ENCODE measurements at regions not wholly inside any gene's neighbourhood (a gene's known extent, or its start where the extent isn't known, plus 50 kb on each side); places are given as distances from the start of the nearest gene placed in this dataset.

- Histone ChIP-seq H3K4me3 (ENCODE audit: low read length) (no peak overlapping the region), H3F3A (ENCODE audit: insufficient read depth, low read length, poor library complexity, severe bottlenecking) (no peaks in the 10 kb centered on the region), H3K9ac (ENCODE audit: low read length) (no peak overlapping the region), H4K20me1 (ENCODE audit: insufficient read depth) (no peaks in the 10 kb centered on the region), H3K27me3 (ENCODE audit: insufficient read depth, low read depth, low read length) (no peaks in the 10 kb centered on the region), H3K79me2 (replicated peaks; ENCODE audit: insufficient read depth, low read length) (no peaks in the 10 kb centered on the region), H3K36me3 (ENCODE audit: insufficient read depth, low read length) (no peaks in the 10 kb centered on the region), H2AFZ (ENCODE audit: low read depth, low read length) (no peak overlapping the region), H3K9me3 (ENCODE audit: low read length) (no peaks in the 10 kb centered on the region), H3K4me2 (ENCODE audit: low read length) (no peak overlapping the region), H3K9me2 (ENCODE audit: insufficient read depth, low read length) (no peaks in the 10 kb centered on the region), H3K27ac (ENCODE audit: low read length) (no peak overlapping the region)
- no peak for TF ChIP-seq EZH2 (IDR thresholded peaks at IDR 0.05; ENCODE audit: borderline replicate concordance, insufficient read depth, low read length, poor library complexity, severe bottlenecking)
- TF ChIP-seq EP300 (conservative IDR thresholded peaks at IDR 0.05; ENCODE audit: poor library complexity, severe bottlenecking) = no peak
- no peak for TF ChIP-seq CTCF (IDR thresholded peaks at IDR 0.05; ENCODE audit: poor library complexity, severe bottlenecking)
- no peak for TF ChIP-seq MXI1 (conservative IDR thresholded peaks at IDR 0.05; ENCODE audit: poor library complexity, severe bottlenecking)
- no peak for TF ChIP-seq TAF1 (IDR thresholded peaks at IDR 0.05; ENCODE audit: low read depth)
Observed at GRCh38 chr2:67660871-67661270, 263.7 kb downstream of the ETAA1 start.

- no peaks in the 10 kb centered on the region for H3K9me3 ChIP-seq (ENCODE audit: low read length)
- no peak overlapping the region for H3K4me2 ChIP-seq (ENCODE audit: low read length)
- no peaks in the 10 kb centered on the region for H3K36me3 ChIP-seq (ENCODE audit: insufficient read depth, low read length)
- no peaks in the 10 kb centered on the region for H3K27me3 ChIP-seq (ENCODE audit: insufficient read depth, low read depth, low read length)
- no peak overlapping the region for H2AFZ ChIP-seq (ENCODE audit: low read depth, low read length)
- H3K79me2 ChIP-seq (replicated peaks; ENCODE audit: insufficient read depth, low read length) = no peaks in the 10 kb centered on the region
- H3K9me2 ChIP-seq (ENCODE audit: insufficient read depth, low read length) = no peaks in the 10 kb centered on the region
- H3F3A ChIP-seq (ENCODE audit: insufficient read depth, low read length, poor library complexity, severe bottlenecking) = no peaks in the 10 kb centered on the region
- no peaks in the 10 kb centered on the region for H4K20me1 ChIP-seq (ENCODE audit: insufficient read depth)
- no peak overlapping the region for H3K4me3 ChIP-seq (ENCODE audit: low read length)
- no peak for TF ChIP-seq EZH2 (IDR thresholded peaks at IDR 0.05; ENCODE audit: borderline replicate concordance, insufficient read depth, low read length, poor library complexity, severe bottlenecking)
- TF ChIP-seq RAD21 (conservative IDR thresholded peaks at IDR 0.05) = no peak
- TF ChIP-seq EP300 (conservative IDR thresholded peaks at IDR 0.05; ENCODE audit: poor library complexity, severe bottlenecking) = no peak
- no peak for TF ChIP-seq MXI1 (conservative IDR thresholded peaks at IDR 0.05; ENCODE audit: poor library complexity, severe bottlenecking)
- TF ChIP-seq REST (IDR thresholded peaks at IDR 0.05; ENCODE audit: borderline replicate concordance) = no peak
- TF ChIP-seq SMC3 (conservative IDR thresholded peaks at IDR 0.05; ENCODE audit: poor library complexity) = no peak
- no peak for TF ChIP-seq TAF1 (IDR thresholded peaks at IDR 0.05; ENCODE audit: low read depth)
- no peak for TF ChIP-seq POLR2AphosphoS5 (IDR thresholded peaks at IDR 0.05)
- TF ChIP-seq CTCF (IDR thresholded peaks at IDR 0.05; ENCODE audit: poor library complexity, severe bottlenecking) = no peak
- no peak overlapping the region for H3K9ac ChIP-seq (ENCODE audit: low read length)
- no peak overlapping the region for H3K27ac ChIP-seq (ENCODE audit: low read length)
Observed at GRCh38 chr2:67662222-67662621, 265.1 kb downstream of the ETAA1 start.

Measured in neural cell (in vitro differentiated cells).